Astrocyte of the hippocampus (primary cell): ENCODE measurements at regions not wholly inside any gene's neighbourhood (a gene's known extent, or its start where the extent isn't known, plus 50 kb on each side); places are given as distances from the start of the nearest gene placed in this dataset.

ENCODE experiments used
- DNase-seq: peaks from one replicate; pipeline ENCODE4 v3.0.0; 2011; ENCODE audit warnings: low read depth, low spot score

DNA sequence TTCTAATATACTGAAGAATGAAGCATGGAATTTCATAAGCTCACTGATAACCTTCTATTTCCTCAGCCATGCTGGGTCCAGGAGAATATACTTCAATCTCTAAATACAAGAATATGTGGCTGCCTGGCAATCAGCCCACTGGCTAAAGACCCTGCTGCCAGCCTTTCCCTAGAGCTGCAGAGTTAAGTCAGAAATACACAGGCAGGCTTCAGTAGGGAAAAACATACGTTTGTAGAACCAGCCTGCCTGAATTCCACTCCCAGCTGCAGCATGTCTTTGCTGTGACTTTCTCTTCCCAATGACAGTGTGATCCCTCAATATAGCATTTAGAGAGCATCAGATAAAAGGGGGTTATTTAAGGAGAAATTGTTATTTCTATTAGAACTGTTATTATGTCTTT, 289.1 kb downstream of the PCDH19 start:
- no peak for DNase-seq

DNA sequence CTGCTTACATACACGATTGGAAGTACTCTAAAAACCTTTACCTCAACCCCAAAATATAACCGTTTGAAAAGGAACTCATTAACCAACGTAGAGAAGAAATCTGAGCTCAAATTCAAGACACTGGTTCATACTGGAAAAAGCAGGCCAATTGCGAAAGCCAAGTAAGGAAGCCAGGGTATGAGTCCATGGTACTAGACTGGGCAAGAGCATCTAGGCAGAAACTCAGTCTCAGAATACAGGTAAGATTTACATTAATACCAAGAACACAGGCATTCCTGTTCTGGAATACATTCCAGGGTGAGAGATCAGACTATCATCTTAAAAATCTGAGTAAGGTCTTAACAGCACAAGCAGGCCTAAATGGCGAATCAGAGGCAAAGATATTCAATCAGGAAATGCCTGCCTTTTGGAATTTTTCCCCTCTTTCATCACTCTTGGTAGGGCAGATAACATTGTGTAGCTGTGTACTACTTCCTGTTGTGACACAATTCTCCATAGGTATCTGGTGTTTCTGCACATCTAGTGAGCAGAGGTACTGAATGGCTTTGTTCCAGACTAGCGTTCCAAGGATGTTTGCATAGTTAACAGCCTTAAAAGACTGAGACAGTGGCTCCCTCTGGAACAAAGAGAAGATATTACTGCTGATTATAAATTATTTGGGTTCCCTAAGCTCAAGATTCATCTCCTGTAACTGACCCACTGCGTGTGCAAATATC, 311.3 kb downstream of the PCDH19 start:
- peak; percentile 39 for DNase-seq

DNA sequence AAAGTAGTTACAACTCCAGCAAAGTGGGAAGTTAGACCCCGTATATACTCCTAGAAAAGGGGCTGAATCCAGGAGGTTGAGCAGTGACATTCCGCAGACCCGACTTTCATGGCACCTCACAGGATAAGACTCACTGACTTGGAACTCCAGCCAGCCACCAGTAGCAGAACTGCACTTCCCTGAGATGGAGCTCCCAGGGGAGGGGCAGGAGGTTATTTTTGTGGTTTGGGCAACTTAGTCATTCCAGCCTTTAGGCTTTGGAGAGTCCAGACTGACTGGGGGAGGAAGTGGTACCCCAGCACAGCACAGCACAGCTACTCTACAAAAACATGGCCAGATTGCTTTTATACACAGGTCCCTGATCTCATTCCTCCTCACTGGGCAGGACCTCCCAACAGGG, 319.1 kb downstream of the PCDH19 start:
- peak; percentile 50 for DNase-seq

DNA sequence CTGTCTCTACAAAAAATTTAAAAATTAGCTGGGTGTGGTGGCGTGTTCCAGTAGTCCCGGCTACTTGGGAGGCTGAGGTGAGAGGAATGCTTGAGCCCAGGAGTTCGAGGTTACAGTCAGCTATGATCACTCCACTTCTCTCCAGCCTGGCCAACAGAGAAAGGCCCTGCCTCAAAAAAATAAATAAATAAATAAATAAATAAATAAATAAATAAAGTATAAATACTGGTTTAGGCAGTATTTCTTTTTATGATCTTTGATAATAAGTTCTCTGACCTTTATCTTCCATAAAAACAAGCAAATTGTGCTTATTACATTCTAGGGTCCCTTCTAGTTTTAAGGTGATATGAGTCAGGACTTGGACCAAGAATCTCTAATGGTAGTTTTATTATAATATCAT, 320.3 kb downstream of the PCDH19 start:
- no peak for DNase-seq

DNA sequence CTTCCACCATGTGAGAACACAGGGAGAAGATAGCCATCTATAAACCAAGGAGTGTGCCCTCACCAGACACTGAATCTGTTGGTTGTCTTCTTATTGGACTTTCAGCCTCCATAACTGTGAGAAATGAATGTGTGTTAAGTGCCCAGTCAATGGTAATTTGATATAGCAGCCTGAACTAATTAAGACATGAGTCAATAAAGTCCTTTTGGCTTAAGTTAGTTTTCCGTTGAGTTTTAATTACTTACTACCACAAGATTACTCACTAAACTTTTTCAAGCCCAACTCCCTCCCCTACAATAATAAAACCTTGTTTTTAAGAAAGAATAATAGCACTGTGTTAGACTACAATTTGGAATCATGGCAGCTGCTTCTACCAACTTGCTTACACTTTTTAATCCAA, 324.2 kb downstream of the PCDH19 start:
- no peak for DNase-seq

DNA sequence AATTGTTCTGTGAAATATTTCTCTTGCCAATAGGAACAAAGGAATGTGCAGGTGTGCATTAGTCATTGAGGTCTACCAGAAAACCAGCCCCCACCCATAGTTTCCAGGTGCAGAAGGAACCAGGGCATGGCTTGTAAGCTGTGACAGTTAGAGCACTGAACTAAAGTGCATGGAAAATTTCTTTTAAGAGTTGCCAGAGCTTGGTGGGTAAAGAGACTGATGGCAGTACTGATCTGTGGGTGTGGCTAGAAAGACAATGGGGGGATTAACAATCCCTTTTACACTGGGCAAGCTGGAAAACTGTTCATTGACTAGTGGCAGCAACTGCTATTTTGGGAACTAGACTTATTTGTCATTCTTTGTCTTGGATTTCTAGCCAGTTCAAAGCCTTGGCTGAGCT, 326.9 kb downstream of the PCDH19 start:
- peak; percentile 8 for DNase-seq

DNA sequence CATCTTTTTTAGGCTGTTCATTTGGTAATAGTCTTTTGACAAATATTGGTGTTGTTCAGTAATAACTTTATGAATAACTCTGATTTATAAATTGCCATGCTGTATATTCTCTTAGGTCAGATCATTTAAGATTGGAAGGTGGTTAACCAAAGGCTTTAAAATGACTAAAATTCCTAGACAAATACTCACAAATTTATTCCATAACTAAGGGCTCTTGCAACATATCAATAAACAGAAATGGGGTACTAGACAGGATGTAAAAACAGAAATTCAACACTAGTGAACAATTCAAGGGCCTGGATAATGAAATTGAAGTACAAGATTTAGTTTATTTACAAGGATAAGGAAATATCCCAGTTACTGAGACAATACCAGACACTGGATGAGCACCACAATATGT, 328.6 kb downstream of the PCDH19 start:
- no peak for DNase-seq

DNA sequence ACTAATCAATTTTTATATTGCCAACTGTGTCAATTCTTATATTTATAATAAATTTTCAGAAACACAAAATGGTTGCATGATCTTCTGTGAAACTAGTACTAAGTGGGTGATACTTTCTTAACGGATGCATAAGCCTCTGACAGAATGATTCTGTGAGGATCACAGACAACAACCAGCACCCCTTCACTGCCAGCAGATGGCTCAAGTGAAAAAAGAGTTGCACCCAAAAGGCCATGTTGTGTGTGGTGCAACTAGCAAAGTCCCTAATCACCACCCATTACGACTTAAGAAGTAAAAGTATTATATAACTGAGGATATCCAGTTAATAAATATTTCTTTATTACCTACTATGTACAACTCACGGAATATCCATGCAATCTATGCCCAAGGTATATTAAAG, 334.0 kb downstream of the PCDH19 start:
- no peak for DNase-seq

DNA sequence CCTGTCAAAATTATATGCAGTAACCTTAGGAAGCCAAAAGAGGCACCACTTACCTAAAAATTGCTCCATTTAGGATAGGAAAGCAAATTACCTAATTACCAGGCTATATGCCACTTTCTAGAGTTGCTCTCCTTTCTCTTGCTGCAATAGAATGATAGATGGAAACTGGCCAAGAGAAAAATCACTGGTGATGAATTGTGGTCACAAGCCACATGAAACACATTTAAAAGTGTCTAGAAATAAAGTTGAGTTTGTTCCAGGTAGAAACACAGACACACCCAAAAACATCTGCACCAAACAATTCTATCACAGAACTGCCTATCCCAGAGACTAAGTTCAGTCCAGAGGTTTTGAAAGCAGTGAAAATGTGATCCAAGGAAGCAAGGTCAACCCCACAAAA, 337.7 kb downstream of the PCDH19 start:
- no peak for DNase-seq

DNA sequence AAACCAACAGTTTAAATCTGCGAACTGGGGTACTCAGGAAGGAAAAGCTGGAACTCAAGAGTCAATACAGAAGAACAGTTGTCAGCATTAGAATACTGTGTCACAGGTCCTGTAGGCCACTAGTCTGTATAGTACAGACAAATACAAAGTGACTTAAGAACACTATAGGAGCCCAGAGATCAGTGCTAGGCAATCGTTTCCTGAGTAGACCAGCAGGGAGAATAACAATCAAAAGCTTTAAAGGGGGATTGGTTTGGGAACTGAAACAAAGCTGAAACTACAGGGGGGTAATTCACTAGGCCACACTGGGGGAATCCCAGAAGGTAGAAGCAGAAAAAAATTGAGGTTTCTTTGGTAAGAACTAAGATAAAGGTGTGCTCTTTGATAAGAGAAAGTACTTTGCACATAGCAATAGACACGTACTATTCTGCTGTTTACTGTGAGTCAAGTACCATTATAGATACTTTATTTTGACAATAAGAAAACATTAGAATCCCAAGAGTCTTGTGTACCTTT, 339.7 kb downstream of the PCDH19 start:
- no peak for DNase-seq

DNA sequence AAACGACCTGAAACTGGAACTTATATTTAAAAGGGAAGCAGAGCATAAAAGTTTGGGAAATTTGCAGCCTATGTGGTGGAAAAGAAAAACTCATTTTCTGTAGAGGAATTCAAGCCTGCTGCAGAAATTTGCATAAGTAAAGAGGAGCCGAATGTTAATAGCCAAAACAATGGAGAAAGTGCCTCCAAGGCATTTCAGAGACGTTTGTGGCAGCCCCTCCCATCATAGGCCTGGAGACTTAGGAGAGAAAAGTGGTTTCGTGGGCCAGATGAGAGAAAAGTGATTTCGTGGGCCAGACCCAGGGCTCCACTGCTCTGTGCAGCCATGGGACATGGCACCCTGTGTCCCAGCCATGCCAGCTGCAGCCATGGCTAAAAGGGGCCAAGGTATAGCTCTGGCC, 361.9 kb downstream of the PCDH19 start:
- DNase-seq, result no peak
